ENCODE measurements at regions not wholly inside any gene's neighbourhood (a gene's known extent, or its start where the extent isn't known, plus 50 kb on each side); places are given as distances from the start of the nearest gene placed in this dataset.

DNA sequence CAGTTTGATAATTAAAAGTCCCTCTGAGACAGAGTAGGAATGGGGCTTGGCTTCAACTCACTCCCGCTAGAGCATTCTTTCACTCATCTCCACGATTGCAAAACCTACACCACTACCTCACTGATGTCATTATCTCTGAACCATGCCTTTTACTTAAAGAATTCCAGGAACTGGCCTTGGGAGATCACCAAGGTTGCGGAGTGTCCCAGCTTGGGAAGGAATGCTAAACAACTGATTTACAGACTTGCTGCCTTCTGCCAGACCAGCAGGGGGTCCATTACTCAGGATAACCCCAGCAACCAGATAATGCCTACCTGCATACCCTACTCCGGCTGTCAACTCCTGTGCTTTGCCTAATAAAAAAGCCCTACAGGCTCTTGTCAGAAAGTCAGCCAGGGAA is 102.2 kb upstream of the RALGAPA2 start:
- H3K4me3 ChIP-seq: no peak overlapping the region

DNA sequence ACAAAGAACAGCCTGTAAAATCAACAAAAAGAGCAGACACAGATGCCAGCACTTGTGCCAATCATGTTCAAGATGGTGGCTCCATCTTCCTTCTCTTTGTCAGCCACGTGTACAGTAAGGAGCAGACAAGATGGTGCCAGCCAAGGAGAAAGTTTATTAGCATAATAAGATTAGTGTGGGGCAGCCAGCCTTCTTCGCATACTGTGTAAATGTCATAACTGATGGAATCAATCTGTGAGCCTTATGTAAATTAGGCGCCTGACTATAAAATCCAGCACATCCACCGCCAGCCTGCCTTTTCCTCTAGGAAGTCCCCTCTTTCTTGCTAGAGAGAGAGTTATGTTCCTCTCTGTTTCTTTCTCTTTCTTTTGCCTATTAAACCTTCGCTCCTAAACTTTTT is 99.7 kb upstream of the RALGAPA2 start:
- Histone ChIP-seq H3K36me3 (no peaks in the 10 kb centered on the region), H3K27ac (no peak overlapping the region), H3K9me3 (no peaks in the 10 kb centered on the region), H3K4me3 (no peak overlapping the region), H3K27me3 (no peaks in the 10 kb centered on the region), H3K4me1 (no peaks in the 10 kb centered on the region)
- DNase-seq (ENCODE audit: low spot score in 2 of 2): no peak
- intact Hi-C loops (cut with DNase I): no loop called here
- TF ChIP-seq, protein P1, sequence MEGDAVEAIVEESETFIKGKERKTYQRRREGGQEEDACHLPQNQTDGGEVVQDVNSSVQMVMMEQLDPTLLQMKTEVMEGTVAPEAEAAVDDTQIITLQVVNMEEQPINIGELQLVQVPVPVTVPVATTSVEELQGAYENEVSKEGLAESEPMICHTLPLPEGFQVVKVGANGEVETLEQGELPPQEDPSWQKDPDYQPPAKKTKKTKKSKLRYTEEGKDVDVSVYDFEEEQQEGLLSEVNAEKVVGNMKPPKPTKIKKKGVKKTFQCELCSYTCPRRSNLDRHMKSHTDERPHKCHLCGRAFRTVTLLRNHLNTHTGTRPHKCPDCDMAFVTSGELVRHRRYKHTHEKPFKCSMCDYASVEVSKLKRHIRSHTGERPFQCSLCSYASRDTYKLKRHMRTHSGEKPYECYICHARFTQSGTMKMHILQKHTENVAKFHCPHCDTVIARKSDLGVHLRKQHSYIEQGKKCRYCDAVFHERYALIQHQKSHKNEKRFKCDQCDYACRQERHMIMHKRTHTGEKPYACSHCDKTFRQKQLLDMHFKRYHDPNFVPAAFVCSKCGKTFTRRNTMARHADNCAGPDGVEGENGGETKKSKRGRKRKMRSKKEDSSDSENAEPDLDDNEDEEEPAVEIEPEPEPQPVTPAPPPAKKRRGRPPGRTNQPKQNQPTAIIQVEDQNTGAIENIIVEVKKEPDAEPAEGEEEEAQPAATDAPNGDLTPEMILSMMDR (IDR thresholded peaks at IDR 0.05): no peak

More for the DNA sequence above, 102.2 kb upstream of the RALGAPA2 start:
- no peaks in the 10 kb centered on the region for H3K36me3 ChIP-seq
- no peak overlapping the region for H3K27ac ChIP-seq
- no peak for DNase-seq (ENCODE audit: low spot score in 2 of 2)
- intact Hi-C loops (cut with DNase I): no loop called here
- TF ChIP-seq, protein P1 (IDR thresholded peaks at IDR 0.05): no peak
- H3K4me1 ChIP-seq: no peaks in the 10 kb centered on the region
- H3K9me3 ChIP-seq: no peaks in the 10 kb centered on the region
- no peaks in the 10 kb centered on the region for H3K27me3 ChIP-seq

DNA sequence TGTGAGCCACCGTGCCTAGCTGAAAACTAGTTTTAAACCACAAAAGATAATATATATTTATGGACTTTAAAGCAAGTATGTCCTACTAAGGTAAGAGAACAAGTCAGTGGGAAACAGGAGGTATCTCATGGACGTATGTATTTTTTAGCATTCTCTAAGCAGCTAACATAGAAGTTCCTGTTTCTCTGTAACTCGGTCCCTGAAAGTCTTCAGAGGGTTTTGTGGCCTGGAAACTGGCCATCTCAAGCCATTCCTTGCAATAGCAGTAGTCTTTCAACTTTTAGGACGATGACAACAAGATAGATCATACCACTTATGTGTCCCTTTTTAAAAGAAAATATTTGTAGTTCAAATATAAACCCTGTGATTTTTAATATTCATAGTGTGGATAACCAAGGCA is 95.6 kb upstream of the RALGAPA2 start:
- H3K9me3 ChIP-seq: no peaks in the 10 kb centered on the region
- H3K4me1 ChIP-seq: no peaks in the 10 kb centered on the region
- no peak overlapping the region for H3K27ac ChIP-seq
- TF ChIP-seq, protein P1 (IDR thresholded peaks at IDR 0.05): no peak
- no peaks in the 10 kb centered on the region for H3K36me3 ChIP-seq
- no peak overlapping the region for H3K4me3 ChIP-seq
- DNase-seq (ENCODE audit: low spot score in 2 of 2): no peak
- H3K27me3 ChIP-seq: no peaks in the 10 kb centered on the region
- intact Hi-C loops (cut with DNase I): no loop called here

DNA sequence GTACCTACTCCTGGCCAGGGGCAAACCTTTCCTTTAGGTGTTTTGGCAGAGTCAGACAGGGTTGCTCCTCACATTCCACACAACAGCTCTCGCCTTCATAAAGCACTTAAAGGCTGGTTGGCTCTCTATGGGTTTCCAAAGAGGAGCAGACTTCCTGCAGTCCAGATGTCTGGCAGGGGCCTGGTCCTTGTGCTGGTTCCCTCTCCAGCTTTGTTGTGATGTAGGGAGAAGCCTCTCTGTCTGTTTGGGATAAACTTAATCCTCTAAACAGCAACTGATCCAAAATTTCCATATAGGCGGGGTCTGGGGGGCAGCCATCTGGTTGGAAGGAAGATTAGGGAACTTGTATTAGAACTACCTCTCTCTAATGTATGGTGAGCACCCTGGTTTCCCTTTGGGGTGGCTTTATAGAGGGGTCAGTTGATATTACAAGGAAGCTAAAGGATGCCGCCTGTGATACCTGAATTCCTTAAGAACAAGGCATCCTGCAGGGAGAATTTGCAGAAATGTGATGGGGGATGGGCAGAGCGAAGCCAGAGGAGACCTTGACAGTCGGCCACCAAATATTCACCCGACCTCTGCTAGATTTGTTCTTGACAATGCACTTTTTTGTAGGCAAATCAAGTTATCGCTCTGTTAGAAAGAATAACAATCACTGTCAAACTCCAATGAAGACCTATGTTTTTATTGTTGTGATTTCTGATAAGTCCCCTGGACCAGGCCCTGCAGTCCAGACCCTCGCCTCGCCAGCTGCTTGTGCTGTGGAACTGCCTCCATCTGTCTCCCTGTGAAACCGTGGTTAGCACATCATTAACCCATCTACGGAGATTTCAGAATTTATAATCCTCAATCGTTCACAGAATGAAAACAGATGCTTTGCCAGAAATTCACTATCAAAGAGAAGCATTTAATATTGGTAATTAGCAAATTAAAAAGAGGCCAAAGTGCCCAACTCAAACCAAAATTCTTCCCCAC is 94.0 kb upstream of the RALGAPA2 start:
- TF ChIP-seq, protein P1 (IDR thresholded peaks at IDR 0.05): no peak
- DNase-seq (ENCODE audit: low spot score in 2 of 2): no peak
- H3K36me3 ChIP-seq: no peaks in the 10 kb centered on the region
- H3K27ac ChIP-seq: no peak overlapping the region
- H3K27me3 ChIP-seq: no peaks in the 10 kb centered on the region
- H3K4me1 ChIP-seq: no peaks in the 10 kb centered on the region
- H3K9me3 ChIP-seq: no peaks in the 10 kb centered on the region
- intact Hi-C loops (cut with DNase I): no loop called here
- no peak overlapping the region for H3K4me3 ChIP-seq

- no peaks in the 10 kb centered on the region for H3K4me1 ChIP-seq
- H3K36me3 ChIP-seq: no peaks in the 10 kb centered on the region
- intact Hi-C loops (cut with DNase I): no loop called here
- no peaks in the 10 kb centered on the region for H3K27me3 ChIP-seq
- no peak for DNase-seq (ENCODE audit: low spot score in 2 of 2)
- H3K9me3 ChIP-seq: no peaks in the 10 kb centered on the region
- H3K27ac ChIP-seq: no peak overlapping the region
- TF ChIP-seq, protein P1 (IDR thresholded peaks at IDR 0.05): no peak
- no peak overlapping the region for H3K4me3 ChIP-seq
These were observed 90.6 kb upstream of the RALGAPA2 start for GRCh38 chr20:20803011-20803410.
